Sigmoid colon (tissue), 6 donors: ENCODE measurements at regions not wholly inside any gene's neighbourhood (a gene's known extent, or its start where the extent isn't known, plus 50 kb on each side); places are given as distances from the start of the nearest gene placed in this dataset.

ENCODE experiments used
- DNase-seq: peaks from one replicate; pipeline ENCODE4 v3.0.0-alpha.2; 2019
- H3K27ac ChIP-seq, 4 donors: fragments of 200-600 bp; sonication (generic); one replicate each; pipeline ENCODE4 v1.5.1; 2016 to 2019; ENCODE audit warnings: mild to moderate bottlenecking in 1 of 4
- H3K27me3 ChIP-seq, 3 donors: fragments of 200-600 bp; sonication (generic); one replicate each; pipeline ENCODE4 v1.5.1; 2019; ENCODE audit warnings: mild to moderate bottlenecking in 1 of 3
- H3K36me3 ChIP-seq, 4 donors: fragments of 200-600 bp; sonication (generic); one replicate each; pipeline ENCODE4 v1.5.1; 2016 to 2019
- H3K4me1 ChIP-seq, 4 donors: fragments of 200-600 bp; sonication (generic); one replicate each; pipeline ENCODE4 v1.5.1; 2017 to 2019
- H3K4me3 ChIP-seq, 4 donors: fragments of 200-600 bp; sonication (generic); one replicate each; pipeline ENCODE4 v1.5.1; 2017 to 2019; ENCODE audit warnings: mild to moderate bottlenecking in 2 of 4, moderate library complexity in 1 of 4
- H3K9me3 ChIP-seq, 4 donors: fragments of 200-600 bp in 3 of 4; sonication (generic) in 3 of 4; one replicate each; pipeline versions ENCODE4 v1.5.1 to v1.6.1; 2013 to 2019
- EP300 ChIP-seq, 4 donors: sonication (generic); formaldehyde crosslinking; IDR thresholded peaks; one replicate each; pipeline ENCODE4 v1.6.1; 2017; ENCODE audit warnings: antibody characterized with exemption in 4 of 4
- POLR2A ChIP-seq, 2 donors: fragments of 450-650 bp; IDR thresholded peaks; one replicate each; pipeline ENCODE4 v1.6.1; 2016; ENCODE audit warnings: antibody characterized with exemption in 2 of 2, mild to moderate bottlenecking in 2 of 2, moderate library complexity in 2 of 2
- POLR2AphosphoS5 ChIP-seq, 4 donors: sonication (generic); formaldehyde crosslinking; IDR thresholded peaks; one replicate each; pipeline ENCODE4 v1.6.1; 2017; ENCODE audit warnings: antibody characterized with exemption in 4 of 4
- whole genome bisulfite sequencing, 2 donors: extraction: QIAGEN DNeasy Blood & Tissue Kit; methylation state at CpG; one replicate each; pipeline ENCODE4 v1.1.7; 2013; 5-methylcytosine and 5-hydroxymethylcytosine counted together
- intact Hi-C: fragments of 100-400 bp; cut with DNase I; formaldehyde crosslinking; loops from one replicate; pipeline ENCODE4 v1.15.1; 2023
- TF ChIP-seq, protein P1 (sequence below), 4 experiments: fragments of 450-650 bp in 3 of 4; fragments of 200-600 bp in 1 of 4; IDR thresholded peaks; one replicate each; pipeline ENCODE4 v1.5.1; 2016 to 2019; ENCODE audit warnings: antibody characterized with exemption in 4 of 4, mild to moderate bottlenecking in 3 of 4, moderate library complexity in 2 of 4
- donor health status: healthy with polysubstance abuse.
- donor health status: healthy.

DNA sequence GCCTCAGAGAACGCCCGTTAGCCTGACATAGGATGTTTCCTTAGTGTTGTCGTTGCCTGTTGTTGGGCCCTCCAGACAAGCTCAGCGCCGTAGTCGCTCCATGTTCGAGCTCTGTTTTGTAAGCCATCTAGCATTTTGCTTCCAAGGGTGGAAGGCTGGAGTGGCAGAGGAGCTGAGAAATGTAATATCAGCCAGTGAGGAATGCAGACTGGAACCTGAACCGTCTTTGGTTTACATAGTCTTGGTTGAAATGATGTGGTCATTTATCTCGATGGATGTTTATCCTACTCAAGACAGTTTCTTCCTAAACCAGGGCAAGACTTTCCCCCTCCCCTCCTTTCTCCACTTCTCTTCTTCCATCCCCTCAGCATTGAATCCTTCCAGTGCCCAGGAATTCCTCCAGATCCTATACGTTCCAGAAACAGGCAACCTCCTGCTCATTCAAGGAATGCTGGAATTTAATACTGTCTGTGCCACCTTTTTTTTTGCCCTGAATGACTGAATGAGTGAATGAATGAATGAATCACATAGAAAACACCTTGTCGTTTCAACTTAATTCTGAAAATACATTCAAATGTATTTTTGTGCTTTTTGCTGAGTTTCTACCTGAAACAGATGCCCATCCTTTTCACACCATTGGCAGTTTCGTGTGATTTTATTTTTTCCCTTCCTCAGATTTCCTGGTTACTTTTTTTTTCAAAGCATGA, 109.5 kb upstream of the MBNL2 start:
- no peaks in the 10 kb centered on the region for H3K9me3 ChIP-seq
- no peak for DNase-seq
- H3K36me3 ChIP-seq = no peaks in the 10 kb centered on the region
- no peak overlapping the region for H3K4me3 ChIP-seq
- intact Hi-C loops = loop anchor here (5.0 kb wide), 1 partner anchor 320 kb away; the partner anchor contains the start of gene RAP2A
- H3K27me3 ChIP-seq = no peaks in the 10 kb centered on the region
- peak overlapping the region; percentile 81 to 90 (median 84) for H3K27ac ChIP-seq
- TF ChIP-seq POLR2AphosphoS5 (IDR thresholded peaks at IDR 0.05) (no peak), POLR2A (IDR thresholded peaks at IDR 0.05) (no peak), EP300 (IDR thresholded peaks at IDR 0.05) (no peak)
- TF ChIP-seq, protein P1, sequence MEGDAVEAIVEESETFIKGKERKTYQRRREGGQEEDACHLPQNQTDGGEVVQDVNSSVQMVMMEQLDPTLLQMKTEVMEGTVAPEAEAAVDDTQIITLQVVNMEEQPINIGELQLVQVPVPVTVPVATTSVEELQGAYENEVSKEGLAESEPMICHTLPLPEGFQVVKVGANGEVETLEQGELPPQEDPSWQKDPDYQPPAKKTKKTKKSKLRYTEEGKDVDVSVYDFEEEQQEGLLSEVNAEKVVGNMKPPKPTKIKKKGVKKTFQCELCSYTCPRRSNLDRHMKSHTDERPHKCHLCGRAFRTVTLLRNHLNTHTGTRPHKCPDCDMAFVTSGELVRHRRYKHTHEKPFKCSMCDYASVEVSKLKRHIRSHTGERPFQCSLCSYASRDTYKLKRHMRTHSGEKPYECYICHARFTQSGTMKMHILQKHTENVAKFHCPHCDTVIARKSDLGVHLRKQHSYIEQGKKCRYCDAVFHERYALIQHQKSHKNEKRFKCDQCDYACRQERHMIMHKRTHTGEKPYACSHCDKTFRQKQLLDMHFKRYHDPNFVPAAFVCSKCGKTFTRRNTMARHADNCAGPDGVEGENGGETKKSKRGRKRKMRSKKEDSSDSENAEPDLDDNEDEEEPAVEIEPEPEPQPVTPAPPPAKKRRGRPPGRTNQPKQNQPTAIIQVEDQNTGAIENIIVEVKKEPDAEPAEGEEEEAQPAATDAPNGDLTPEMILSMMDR (IDR thresholded peaks at IDR 0.05) = no peak
- 82 to 84% methylated on average over 12 of the region's 12 CpGs for WGBS, 2 donors
- H3K4me1 ChIP-seq = peaks cover 0 to 94% (median 89%) of the 10 kb centered on the region in 4 donors

DNA sequence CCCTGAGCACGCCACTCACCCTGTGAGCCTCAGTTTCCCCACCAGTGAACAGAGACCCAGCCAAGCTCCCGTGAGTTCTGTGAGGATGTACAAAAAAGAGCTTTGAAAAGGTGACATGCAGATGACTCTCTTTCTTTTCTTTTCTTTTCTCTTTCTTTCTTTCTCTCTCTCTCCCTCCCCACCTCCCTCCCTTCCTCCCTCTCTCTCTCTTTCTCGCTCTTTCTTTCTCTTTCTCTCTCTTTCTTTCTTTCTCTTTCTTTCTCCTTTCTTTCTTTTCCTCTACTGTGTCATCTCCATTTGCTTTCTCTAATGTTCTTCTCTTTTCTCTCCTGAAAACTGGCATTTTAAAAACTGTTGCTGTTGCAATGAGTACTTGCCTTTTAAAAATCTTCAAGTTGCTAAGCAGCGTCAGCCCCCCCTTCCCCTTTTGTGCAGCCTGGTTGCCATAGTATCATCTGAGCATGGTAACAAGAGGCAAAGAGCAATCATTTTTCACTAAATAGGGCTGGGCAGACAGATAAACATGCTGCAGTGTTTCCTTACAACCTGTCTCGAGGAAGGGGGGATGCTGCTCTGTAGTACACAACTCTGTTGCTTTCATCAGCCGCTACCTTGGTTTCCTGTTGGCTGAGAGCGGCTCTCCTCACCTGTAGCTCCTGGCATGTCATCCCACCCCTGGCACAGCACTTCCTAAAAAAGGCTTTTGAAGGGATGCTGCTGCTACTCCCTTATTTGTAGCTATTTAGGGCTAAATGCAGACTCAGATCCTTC, 108.7 kb upstream of the MBNL2 start:
- H3K27ac ChIP-seq = peak overlapping the region; percentile 81 to 90 (median 84)
- peaks cover 0 to 98% (median 94%) of the 10 kb centered on the region in 4 donors for H3K4me1 ChIP-seq
- peak overlapping the region in 1 of 4 donors; percentile 8 for H3K4me3 ChIP-seq
- TF ChIP-seq EP300 (IDR thresholded peaks at IDR 0.05) = peak in 1 of 4 donors; percentile 27
- peak in 2 of 4 donors; percentile 22 to 36 for TF ChIP-seq POLR2AphosphoS5 (IDR thresholded peaks at IDR 0.05)
- no peak for TF ChIP-seq POLR2A (IDR thresholded peaks at IDR 0.05)
- TF ChIP-seq, protein P1 (IDR thresholded peaks at IDR 0.05) = no peak
- no peaks in the 10 kb centered on the region for H3K36me3 ChIP-seq
- H3K27me3 ChIP-seq = no peaks in the 10 kb centered on the region
- 44 to 59% methylated on average over 7 of the region's 7 CpGs for WGBS, 2 donors
- intact Hi-C loops = loop anchor here (5.0 kb wide), 1 partner anchor 319 kb away; the partner anchor contains the start of gene RAP2A
- no peak for DNase-seq
- H3K9me3 ChIP-seq = no peaks in the 10 kb centered on the region

DNA sequence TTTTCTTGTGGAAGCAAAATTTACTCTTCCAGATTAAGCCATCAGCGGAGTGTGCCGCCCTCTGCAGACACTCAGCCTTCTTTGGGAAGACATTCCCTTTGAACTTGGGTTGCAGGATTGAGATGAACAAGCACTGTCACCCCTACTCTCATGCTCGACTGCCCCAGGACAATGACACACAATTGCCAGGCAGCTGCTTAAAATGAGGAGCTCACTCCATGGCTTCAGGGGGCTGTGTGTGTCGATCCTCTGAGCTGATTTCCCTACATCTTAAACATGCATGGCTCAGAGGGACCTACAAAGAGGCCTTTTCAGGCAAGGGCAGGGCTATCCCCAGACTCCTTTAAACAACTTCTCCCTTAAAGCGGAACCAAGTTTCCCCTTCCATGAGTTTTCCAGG, 107.5 kb upstream of the MBNL2 start:
- no peaks in the 10 kb centered on the region for H3K36me3 ChIP-seq
- WGBS, 2 donors = 74 to 84% methylated on average over 5 of the region's 5 CpGs
- TF ChIP-seq POLR2AphosphoS5 (IDR thresholded peaks at IDR 0.05) (no peak), POLR2A (IDR thresholded peaks at IDR 0.05) (no peak), EP300 (IDR thresholded peaks at IDR 0.05) (no peak)
- TF ChIP-seq, protein P1 (IDR thresholded peaks at IDR 0.05) = no peak
- no peak overlapping the region for H3K4me3 ChIP-seq
- H3K9me3 ChIP-seq = no peaks in the 10 kb centered on the region
- no peak for DNase-seq
- H3K27me3 ChIP-seq = no peaks in the 10 kb centered on the region
- H3K4me1 ChIP-seq = peaks cover 0 to 97% (median 86%) of the 10 kb centered on the region in 4 donors
- H3K27ac ChIP-seq = peak overlapping the region; percentile 81 to 90 (median 84)
- intact Hi-C loops = loop anchor here (1.0 to 5.0 kb wide), 3 partner anchors 108 to 318 kb away; partner anchors contain the start of genes MBNL2 and RAP2A

DNA sequence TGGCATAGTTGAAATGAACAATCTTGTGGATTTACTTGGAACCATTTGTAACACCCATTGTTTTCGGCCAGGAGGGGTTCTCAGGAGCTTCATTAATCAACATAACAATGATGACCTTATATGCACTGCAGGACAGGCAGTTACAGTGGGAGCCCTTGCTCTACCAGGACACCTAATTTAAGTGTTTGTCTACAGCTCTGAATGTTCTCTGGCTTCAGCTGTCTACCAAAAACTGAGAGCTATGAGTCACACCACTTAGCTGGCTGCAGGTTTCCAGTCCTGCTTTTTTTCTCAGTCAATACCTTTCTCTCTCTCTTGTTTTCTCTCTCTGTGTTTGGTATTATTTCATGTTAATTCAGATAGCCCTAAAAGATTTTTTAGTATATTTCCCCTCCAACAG, 105.4 kb upstream of the MBNL2 start:
- H3K27ac ChIP-seq = peak overlapping the region; percentile 81 to 90 (median 84)
- intact Hi-C loops = loop anchor here (5.0 kb wide), 1 partner anchor 166 kb away; no protein-coding TSS in a partner anchor

More for the DNA sequence above, 105.4 kb upstream of the MBNL2 start:
- peak; percentile 74 for DNase-seq
- Histone ChIP-seq H3K27me3 (no peaks in the 10 kb centered on the region), H3K36me3 (no peaks in the 10 kb centered on the region), H3K4me3 (no peak overlapping the region), H3K4me1 (peaks cover 0 to 89% (median 75%) of the 10 kb centered on the region in 4 donors), H3K9me3 (no peaks in the 10 kb centered on the region)
- 75 to 80% methylated on average over 1 of the region's 1 CpG for WGBS, 2 donors
- TF ChIP-seq POLR2A (IDR thresholded peaks at IDR 0.05) (no peak), EP300 (IDR thresholded peaks at IDR 0.05) (peak in 3 of 4 donors; percentile 51 to 83 (median 80)), POLR2AphosphoS5 (IDR thresholded peaks at IDR 0.05) (peak; percentile 45 to 83 (median 82))
